Upper lobe of right lung (tissue), 1 donor: ENCODE measurements at regions not wholly inside any gene's neighbourhood (a gene's known extent, or its start where the extent isn't known, plus 50 kb on each side); places are given as distances from the start of the nearest gene placed in this dataset.

Experiments used
- ATAC-seq: fragments of 200-7000 bp; cut with Tn5 transposase; one replicate; pipeline ENCODE4 v1.9.1; 2020; ENCODE audit warnings: mild to moderate bottlenecking, moderate library complexity
- DNase-seq: peaks from one replicate; pipeline ENCODE4 v3.0.0-alpha.2; 2020
- H3K27ac ChIP-seq: fragments of 200-600 bp; one replicate; pipeline ENCODE4 v1.8.0; 2022
- H3K27me3 ChIP-seq: fragments of 200-600 bp; one replicate; pipeline ENCODE4 v1.8.0; 2022; ENCODE audit warnings: mild to moderate bottlenecking
- H3K36me3 ChIP-seq: fragments of 200-600 bp; one replicate; pipeline ENCODE4 v1.8.0; 2022
- H3K4me1 ChIP-seq: fragments of 200-600 bp; one replicate; pipeline ENCODE4 v1.8.0; 2022
- H3K4me3 ChIP-seq: fragments of 200-600 bp; one replicate; pipeline ENCODE4 v1.8.0; 2022; ENCODE audit warnings: mild to moderate bottlenecking
- H3K9me3 ChIP-seq: fragments of 200-600 bp; one replicate; pipeline ENCODE4 v1.8.0; 2022
- intact Hi-C: fragments of 100-400 bp; cut with DNase I; formaldehyde crosslinking; loops from one replicate; pipeline ENCODE4 v1.11.0; 2022
- TF ChIP-seq, protein P1 (sequence below): fragments of 200-600 bp; IDR thresholded peaks from one replicate; pipeline ENCODE4 v1.8.0; 2022; ENCODE audit warnings: antibody characterized with exemption
- donor health status: DM: no; HTN: yes; CAD: no; lungs with severe emphysema.

DNA sequence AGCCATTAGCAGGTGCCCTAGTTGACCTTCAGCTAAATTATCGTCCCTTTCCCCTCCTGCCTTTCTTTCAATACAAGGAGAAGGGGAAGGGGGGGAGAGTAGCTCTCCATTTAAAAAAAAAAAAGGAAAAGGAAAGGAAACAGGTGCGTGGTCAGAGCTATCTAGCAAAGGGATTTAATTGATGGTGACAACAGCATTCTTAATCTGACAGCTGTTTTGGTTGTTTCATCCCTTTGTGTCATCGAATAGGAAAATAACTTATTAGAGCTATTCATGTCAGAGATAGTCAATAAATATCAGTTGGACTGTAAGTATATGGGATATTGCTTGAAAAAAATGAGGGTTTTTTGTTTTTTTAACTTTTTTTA, 195.2 kb upstream of the SASH1 start:
- DNase-seq (no peak), ATAC-seq (no peak)
- intact Hi-C loops = no loop called here
- Histone ChIP-seq H3K4me3 (no peak overlapping the region), H3K27me3 (no peaks in the 10 kb centered on the region), H3K9me3 (no peaks in the 10 kb centered on the region), H3K27ac (no peak overlapping the region), H3K4me1 (no peaks in the 10 kb centered on the region), H3K36me3 (no peaks in the 10 kb centered on the region)
- TF ChIP-seq, protein P1, sequence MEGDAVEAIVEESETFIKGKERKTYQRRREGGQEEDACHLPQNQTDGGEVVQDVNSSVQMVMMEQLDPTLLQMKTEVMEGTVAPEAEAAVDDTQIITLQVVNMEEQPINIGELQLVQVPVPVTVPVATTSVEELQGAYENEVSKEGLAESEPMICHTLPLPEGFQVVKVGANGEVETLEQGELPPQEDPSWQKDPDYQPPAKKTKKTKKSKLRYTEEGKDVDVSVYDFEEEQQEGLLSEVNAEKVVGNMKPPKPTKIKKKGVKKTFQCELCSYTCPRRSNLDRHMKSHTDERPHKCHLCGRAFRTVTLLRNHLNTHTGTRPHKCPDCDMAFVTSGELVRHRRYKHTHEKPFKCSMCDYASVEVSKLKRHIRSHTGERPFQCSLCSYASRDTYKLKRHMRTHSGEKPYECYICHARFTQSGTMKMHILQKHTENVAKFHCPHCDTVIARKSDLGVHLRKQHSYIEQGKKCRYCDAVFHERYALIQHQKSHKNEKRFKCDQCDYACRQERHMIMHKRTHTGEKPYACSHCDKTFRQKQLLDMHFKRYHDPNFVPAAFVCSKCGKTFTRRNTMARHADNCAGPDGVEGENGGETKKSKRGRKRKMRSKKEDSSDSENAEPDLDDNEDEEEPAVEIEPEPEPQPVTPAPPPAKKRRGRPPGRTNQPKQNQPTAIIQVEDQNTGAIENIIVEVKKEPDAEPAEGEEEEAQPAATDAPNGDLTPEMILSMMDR = no peak

DNA sequence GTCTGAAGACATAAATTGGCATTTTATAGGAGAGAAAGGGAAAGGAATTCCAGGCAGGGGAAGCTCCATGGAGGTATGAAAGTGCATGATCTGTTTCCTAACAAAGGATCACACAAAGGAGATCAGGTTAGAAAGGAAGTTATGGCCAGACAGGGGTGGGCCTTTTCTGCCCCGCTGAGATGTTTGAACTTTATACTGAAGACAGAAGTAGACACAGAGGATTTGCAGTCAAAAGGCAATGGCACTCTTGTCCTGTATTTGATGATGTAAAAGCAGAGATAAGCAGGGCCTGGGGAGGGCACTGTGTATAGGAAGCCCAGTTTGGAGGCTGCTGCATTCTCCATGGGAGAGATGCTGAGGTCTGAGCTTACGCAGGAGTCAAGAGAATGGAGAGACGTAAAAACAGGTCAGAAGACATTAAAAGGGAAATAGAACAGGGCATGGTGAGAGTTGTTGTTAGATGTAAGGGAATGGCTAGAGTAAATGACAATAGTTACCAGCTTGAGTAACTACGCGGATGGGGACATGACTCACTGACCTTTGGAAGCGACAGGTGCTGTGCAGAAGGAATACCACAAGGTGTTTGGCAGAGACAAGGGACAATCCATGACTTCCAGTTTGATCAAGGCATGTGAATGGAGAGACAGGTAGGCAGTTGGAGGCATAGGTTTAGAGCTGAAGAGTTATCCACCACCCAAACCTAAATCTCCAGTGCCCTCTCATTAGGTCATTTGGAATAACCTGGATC, 190.6 kb upstream of the SASH1 start:
- Histone ChIP-seq H3K27me3 (no peaks in the 10 kb centered on the region), H3K4me1 (no peaks in the 10 kb centered on the region), H3K9me3 (no peaks in the 10 kb centered on the region), H3K27ac (no peak overlapping the region), H3K4me3 (no peak overlapping the region), H3K36me3 (no peaks in the 10 kb centered on the region)
- TF ChIP-seq, protein P1 = no peak
- ATAC-seq (no peak), DNase-seq (no peak)
- intact Hi-C loops = no loop called here

DNA sequence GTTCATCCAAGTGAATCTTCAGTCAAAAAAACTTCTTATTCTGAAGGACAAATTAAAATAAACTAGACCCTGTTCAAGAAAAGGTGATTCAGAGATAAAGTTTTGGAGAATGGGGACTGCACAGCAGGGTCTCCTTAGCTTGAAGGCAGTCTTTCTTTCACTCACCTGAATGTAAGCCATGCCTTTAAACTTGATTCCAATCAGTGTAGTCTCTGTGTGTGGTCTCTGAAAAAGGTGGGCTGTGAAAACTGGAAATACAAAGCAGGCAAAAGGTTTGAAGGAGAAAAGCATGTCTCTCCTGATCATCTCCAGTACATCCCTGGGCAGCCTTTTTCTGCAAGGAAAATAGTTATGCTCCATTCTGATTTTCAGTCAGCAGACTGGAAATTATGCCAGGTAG, 188.0 kb upstream of the SASH1 start:
- intact Hi-C loops = no loop called here
- ATAC-seq (no peak), DNase-seq (no peak)
- TF ChIP-seq, protein P1 = no peak
- H3K27ac ChIP-seq = no peak overlapping the region
- no peaks in the 10 kb centered on the region for H3K27me3 ChIP-seq
- H3K4me1 ChIP-seq = no peaks in the 10 kb centered on the region
- H3K9me3 ChIP-seq = no peaks in the 10 kb centered on the region
- H3K36me3 ChIP-seq = no peaks in the 10 kb centered on the region
- no peak overlapping the region for H3K4me3 ChIP-seq

DNA sequence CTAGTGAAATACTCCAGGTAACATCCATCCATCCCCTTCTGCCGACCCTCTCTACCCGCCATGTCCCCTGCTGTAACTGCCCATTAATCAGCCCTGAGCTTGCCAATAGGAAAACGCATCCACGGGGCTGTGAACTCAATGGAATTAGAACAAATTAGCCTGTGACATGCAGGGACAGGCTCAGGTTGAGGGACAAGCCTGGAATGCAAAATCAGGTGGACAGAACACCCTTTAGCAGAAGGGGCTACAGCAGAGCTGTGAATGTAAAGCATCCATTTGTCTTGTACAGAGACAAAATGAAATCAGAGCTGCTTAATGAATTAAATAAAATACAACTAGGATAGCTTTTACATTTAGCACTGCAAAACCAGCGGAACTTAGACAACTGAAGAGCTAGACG, 187.3 kb upstream of the SASH1 start:
- Histone ChIP-seq H3K36me3 (no peaks in the 10 kb centered on the region), H3K4me1 (no peaks in the 10 kb centered on the region), H3K4me3 (no peak overlapping the region), H3K9me3 (no peaks in the 10 kb centered on the region), H3K27ac (no peak overlapping the region), H3K27me3 (no peaks in the 10 kb centered on the region)
- ATAC-seq (no peak), DNase-seq (no peak)
- TF ChIP-seq, protein P1 = no peak
- intact Hi-C loops = no loop called here

DNA sequence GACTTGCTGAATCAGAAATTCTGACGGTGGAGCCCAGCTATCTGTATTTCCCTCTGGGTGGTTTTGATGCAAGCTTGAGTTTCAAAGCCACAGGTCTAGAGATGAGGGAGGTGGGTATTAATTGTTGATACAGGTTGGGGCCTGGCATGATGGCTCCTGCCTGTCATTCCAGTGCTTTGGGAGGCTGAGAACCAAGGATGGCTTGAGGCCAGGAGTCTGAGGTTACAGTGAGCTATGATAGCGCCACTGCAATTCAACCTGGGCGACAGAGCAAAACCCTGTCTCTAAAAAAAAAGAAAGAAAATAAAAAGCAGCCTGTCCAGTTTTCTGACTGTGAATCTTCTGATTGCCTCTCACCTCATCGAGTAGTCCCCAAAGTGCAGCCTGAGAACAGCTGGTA, 184.8 kb upstream of the SASH1 start:
- TF ChIP-seq, protein P1 = no peak
- no peak for DNase-seq
- no peak for ATAC-seq
- intact Hi-C loops = no loop called here
- H3K36me3 ChIP-seq = no peaks in the 10 kb centered on the region
- H3K4me3 ChIP-seq = no peak overlapping the region
- H3K4me1 ChIP-seq = no peaks in the 10 kb centered on the region
- H3K27me3 ChIP-seq = no peaks in the 10 kb centered on the region
- no peaks in the 10 kb centered on the region for H3K9me3 ChIP-seq
- no peak overlapping the region for H3K27ac ChIP-seq

DNA sequence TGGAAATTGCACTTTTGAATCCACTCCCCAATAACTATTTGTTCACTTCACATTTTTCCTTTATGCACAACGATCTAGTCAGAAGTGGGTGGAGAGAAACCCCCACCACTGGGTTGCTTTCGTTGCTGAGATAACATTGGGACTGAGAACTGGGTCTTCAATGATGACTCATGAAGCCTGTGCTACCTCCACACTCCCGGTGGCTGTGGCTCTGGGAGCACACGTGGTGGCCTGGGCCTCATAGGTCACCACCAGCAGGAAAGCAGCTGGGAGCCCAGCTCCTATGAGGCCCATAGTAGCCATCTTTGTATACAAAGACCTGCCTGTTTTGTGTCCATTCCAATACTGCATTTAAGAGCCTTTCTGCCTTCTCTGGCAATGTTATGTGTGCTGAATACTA, 178.0 kb upstream of the SASH1 start:
- DNase-seq (no peak), ATAC-seq (no peak)
- H3K4me1 ChIP-seq = no peaks in the 10 kb centered on the region
- TF ChIP-seq, protein P1 = no peak
- no peaks in the 10 kb centered on the region for H3K9me3 ChIP-seq
- intact Hi-C loops = loop anchor here (5.0 kb wide), 1 partner anchor 662 kb away; no protein-coding TSS in a partner anchor
- H3K27ac ChIP-seq = no peak overlapping the region
- H3K36me3 ChIP-seq = no peaks in the 10 kb centered on the region
- H3K27me3 ChIP-seq = no peaks in the 10 kb centered on the region
- H3K4me3 ChIP-seq = no peak overlapping the region
